IMR-90 (cell line): ENCODE measurements at regions not wholly inside any gene's neighbourhood (a gene's known extent, or its start where the extent isn't known, plus 50 kb on each side); places are given as distances from the start of the nearest gene placed in this dataset.

ENCODE experiments used
- ATAC-seq: fragments of 200-7000 bp; cut with Tn5 transposase; 2 replicates; pipeline ENCODE4 v1.9.1; 2020; ENCODE audit warnings: low read depth, mild to moderate bottlenecking, moderate library complexity
- BruUV-seq: library from RNA; stranded (reverse); fragments of 400-500 nt; replicated peaks from 2 replicates; lab custom pipeline; 2021; lab: Mats Ljungman, UMichigan
- CTCF ChIA-PET: fragments of 300-600 bp; formaldehyde crosslinking; extraction: SDS; loops from one replicate; lab custom pipeline; 2021; ENCODE audit warnings: antibody characterized with exemption; lab: Yijun Ruan, JAX
- POLR2A ChIA-PET: fragments of 300-600 bp; sonication (Branson Sonifier 250); formaldehyde crosslinking; loops from one replicate; lab custom pipeline; 2022; ENCODE audit warnings: antibody characterized with exemption; ENCODE audit not compliant: unreplicated experiment; lab: Charles Lee
- DNase-seq: peaks from one replicate; pipeline ENCODE4 v3.0.0; 2013
- H2AFZ ChIP-seq: replicated peaks from 2 replicates; pipeline ENCODE3; 2013; ENCODE audit warnings: low read length, mild to moderate bottlenecking; ENCODE audit not compliant: poor library complexity
- H2AK5ac ChIP-seq: 2 replicates; pipeline ENCODE4 v1.6.1; 2013; ENCODE audit warnings: low read depth, low read length, inconsistent platforms
- H2AK9ac ChIP-seq: replicated peaks from 2 replicates; pipeline ENCODE3; 2013; ENCODE audit warnings: mild to moderate bottlenecking, low read depth, low read length, moderate library complexity; ENCODE audit not compliant: poor library complexity
- H2BK120ac ChIP-seq: 2 replicates; pipeline ENCODE4 v1.6.1; 2013; ENCODE audit warnings: low read depth, low read length, inconsistent platforms
- H2BK15ac ChIP-seq: 3 replicates; pipeline ENCODE4 v1.6.1; 2013; ENCODE audit warnings: low read depth, low read length, inconsistent platforms
- H2BK20ac ChIP-seq: 2 replicates; pipeline ENCODE4 v1.6.1; 2013; ENCODE audit warnings: low read depth, mild to moderate bottlenecking, inconsistent platforms, low read length, moderate library complexity
- H2BK5ac ChIP-seq: 2 replicates; pipeline ENCODE4 v1.6.1; 2013; ENCODE audit warnings: mild to moderate bottlenecking, low read depth, low read length, inconsistent platforms; ENCODE audit not compliant: poor library complexity, severe bottlenecking
- H3K14ac ChIP-seq: replicated peaks from 2 replicates; pipeline ENCODE4 v1.6.1; 2013; ENCODE audit warnings: low read depth, low read length, inconsistent platforms
- H3K18ac ChIP-seq: 2 replicates; pipeline ENCODE4 v1.6.1; 2013; ENCODE audit warnings: low read depth, low read length, control low read depth
- H3K23ac ChIP-seq: 2 replicates; pipeline ENCODE4 v1.6.1; 2013; ENCODE audit warnings: low read depth, low read length, inconsistent platforms
- H3K27ac ChIP-seq: 2 replicates; pipeline ENCODE4 v1.5.1; 2013; ENCODE audit warnings: mild to moderate bottlenecking, control low read depth, low read length; ENCODE audit not compliant: insufficient read depth
- H3K27me3 ChIP-seq: 2 replicates; pipeline ENCODE4 v1.6.1; 2013; ENCODE audit warnings: low read length; ENCODE audit not compliant: control insufficient read depth, insufficient read depth
- H3K36me3 ChIP-seq: 2 replicates; pipeline ENCODE4 v1.6.1; 2013; ENCODE audit warnings: low read length, mixed read lengths; ENCODE audit not compliant: control insufficient read depth, insufficient read depth
- H3K4ac ChIP-seq: 2 replicates; pipeline ENCODE4 v1.6.1; 2013; ENCODE audit warnings: low read depth, low read length, inconsistent platforms
- H3K4me1 ChIP-seq: 2 replicates; pipeline ENCODE4 v1.6.1; 2013; ENCODE audit warnings: low read length, mixed read lengths; ENCODE audit not compliant: control insufficient read depth, insufficient read depth
- H3K4me2 ChIP-seq: 2 replicates; pipeline ENCODE4 v1.6.1; 2013; ENCODE audit warnings: low read depth, mild to moderate bottlenecking, control low read depth, low read length, moderate library complexity
- H3K4me3 ChIP-seq: 2 replicates; pipeline ENCODE4 v1.5.1; 2013; ENCODE audit warnings: low read depth, mild to moderate bottlenecking, control low read depth, low read length, moderate library complexity; ENCODE audit not compliant: insufficient read depth
- H3K56ac ChIP-seq: 2 replicates; pipeline ENCODE4 v1.6.1; 2013; ENCODE audit warnings: low read length, inconsistent platforms; ENCODE audit not compliant: insufficient read depth; ENCODE audit errors: extremely low read depth
- H3K79me1 ChIP-seq, 2 experiments: 2 replicates each; pipeline ENCODE4 v1.6.1; 2013; ENCODE audit warnings: low read length in 2 of 2, inconsistent platforms in 1 of 2, low read depth in 1 of 2
- H3K9ac ChIP-seq: 2 replicates; pipeline ENCODE4 v1.6.1; 2013; ENCODE audit warnings: low read depth, low read length, control low read depth
- H3K9me1 ChIP-seq: 2 replicates; pipeline ENCODE4 v1.6.1; 2013; ENCODE audit warnings: low read length, inconsistent platforms; ENCODE audit not compliant: insufficient read depth
- H3K9me3 ChIP-seq: 2 replicates; pipeline ENCODE4 v1.6.1; 2013; ENCODE audit warnings: low read length; ENCODE audit not compliant: control insufficient read depth, insufficient read depth
- H4K20me1 ChIP-seq: 2 replicates; pipeline ENCODE4 v1.6.1; 2013; ENCODE audit warnings: low read length, inconsistent platforms; ENCODE audit not compliant: insufficient read depth
- H4K5ac ChIP-seq: 2 replicates; pipeline ENCODE4 v1.6.1; 2013; ENCODE audit warnings: mild to moderate bottlenecking, low read depth, low read length, control low read depth
- H4K8ac ChIP-seq, 2 experiments: 2 replicates each; pipeline ENCODE4 v1.6.1; 2013; ENCODE audit warnings: low read depth in 2 of 2, low read length in 2 of 2, control low read depth in 1 of 2, inconsistent platforms in 1 of 2
- H4K91ac ChIP-seq: 2 replicates; pipeline ENCODE4 v1.6.1; 2013; ENCODE audit warnings: low read depth, low read length, inconsistent platforms; ENCODE audit not compliant: insufficient read depth
- BHLHE40 ChIP-seq: fragments of 150-350 bp; IDR thresholded peaks from 2 replicates; pipeline ENCODE4 v1.6.1; 2016; ENCODE audit warnings: mild to moderate bottlenecking, low read depth, low read length
- CEBPB ChIP-seq: IDR thresholded peaks from 2 replicates; pipeline ENCODE4 v1.6.1; 2012; ENCODE audit warnings: low read depth, low read length, improper control_type of control experiment
- CHD1 ChIP-seq: IDR thresholded peaks from 2 replicates; pipeline ENCODE4 v1.6.1; 2012; ENCODE audit warnings: low read depth, low read length, improper control_type of control experiment
- CTCF ChIP-seq: conservative IDR thresholded peaks from 2 replicates; pipeline ENCODE4 v1.5.1; 2012; ENCODE audit warnings: mild to moderate bottlenecking, low read depth, low read length, improper control_type of control experiment
- FOS ChIP-seq: fragments of 150-350 bp; IDR thresholded peaks from 2 replicates; pipeline ENCODE4 v1.6.1; 2016; ENCODE audit warnings: low read depth, low read length
- MAFK ChIP-seq: IDR thresholded peaks from 2 replicates; pipeline ENCODE4 v1.6.1; 2012; ENCODE audit warnings: low read depth, low read length, improper control_type of control experiment
- MAZ ChIP-seq: IDR thresholded peaks from 2 replicates; pipeline ENCODE4 v1.6.1; 2012; ENCODE audit warnings: low read depth, mild to moderate bottlenecking, low read length, improper control_type of control experiment, moderate library complexity, borderline replicate concordance
- MXI1 ChIP-seq: IDR thresholded peaks from 2 replicates; pipeline ENCODE4 v1.6.1; 2012; ENCODE audit warnings: low read depth, mild to moderate bottlenecking, low read length, moderate library complexity, borderline replicate concordance
- NFE2L2 ChIP-seq: fragments of 150-350 bp; IDR thresholded peaks from 2 replicates; pipeline ENCODE4 v1.6.1; 2016; ENCODE audit warnings: low read depth, mild to moderate bottlenecking, low read length
- POLR2A ChIP-seq: IDR thresholded peaks from 2 replicates; pipeline ENCODE4 v1.6.1; 2012; ENCODE audit warnings: mild to moderate bottlenecking, low read depth, low read length
- RAD21 ChIP-seq: IDR thresholded peaks from 2 replicates; pipeline ENCODE4 v1.6.1; 2012; ENCODE audit warnings: low read length, improper control_type of control experiment
- RCOR1 ChIP-seq: IDR thresholded peaks from 2 replicates; pipeline ENCODE4 v1.6.1; 2012; ENCODE audit warnings: mild to moderate bottlenecking, low read length, improper control_type of control experiment; ENCODE audit not compliant: insufficient replicate concordance
- RFX5 ChIP-seq: IDR thresholded peaks from 2 replicates; pipeline ENCODE4 v1.8.0; 2012; ENCODE audit warnings: low read depth, mild to moderate bottlenecking, low read length, moderate library complexity
- SMC3 ChIP-seq: fragments of 150-350 bp; IDR thresholded peaks from 2 replicates; pipeline ENCODE4 v1.6.1; 2016; ENCODE audit warnings: low read depth, mild to moderate bottlenecking, antibody characterized with exemption, low read length, moderate library complexity
- WGBS, 2 experiments: methylation state at CpG; one replicate each; pipeline versions ENCODE4 v1.1.5 to v1.1.7; 2013; ENCODE audit warnings: missing lambda C conversion rate in 2 of 2; ENCODE audit not compliant: insufficient read length in 1 of 2; ENCODE audit errors: extremely low coverage in 2 of 2; 5-methylcytosine and 5-hydroxymethylcytosine counted together
- dilution Hi-C: fragments of 300-500 bp; cut with HindIII; formaldehyde crosslinking; loops from one replicate; pipeline ENCODE4 v1.14.3; 2018; ENCODE audit warnings: low sequenced_read_pairs; ENCODE audit not compliant: unreplicated experiment
- in situ Hi-C: fragments of 300-500 bp; cut with MboI; formaldehyde crosslinking; loops from 3 replicates; pipeline ENCODE4 v1.14.3; 2019; ENCODE audit warnings: low sequenced_read_pairs, inconsistent platforms, mixed read lengths
- intact Hi-C: fragments of 100-400 bp; cut with micrococcal nuclease; formaldehyde crosslinking; loops from 2 replicates; pipeline ENCODE4 v1.10.0; 2022
- TF ChIP-seq, protein P1 (sequence below): fragments of 150-350 bp; IDR thresholded peaks from 2 replicates; pipeline ENCODE4 v1.6.1; 2016; ENCODE audit warnings: low read depth, mild to moderate bottlenecking, low read length, moderate library complexity, borderline replicate concordance
- TF ChIP-seq, protein P2 (sequence below): fragments of 150-350 bp; IDR thresholded peaks from 2 replicates; pipeline ENCODE4 v1.6.1; 2017; ENCODE audit warnings: mild to moderate bottlenecking, antibody characterized with exemption, low read length, low read depth

DNA sequence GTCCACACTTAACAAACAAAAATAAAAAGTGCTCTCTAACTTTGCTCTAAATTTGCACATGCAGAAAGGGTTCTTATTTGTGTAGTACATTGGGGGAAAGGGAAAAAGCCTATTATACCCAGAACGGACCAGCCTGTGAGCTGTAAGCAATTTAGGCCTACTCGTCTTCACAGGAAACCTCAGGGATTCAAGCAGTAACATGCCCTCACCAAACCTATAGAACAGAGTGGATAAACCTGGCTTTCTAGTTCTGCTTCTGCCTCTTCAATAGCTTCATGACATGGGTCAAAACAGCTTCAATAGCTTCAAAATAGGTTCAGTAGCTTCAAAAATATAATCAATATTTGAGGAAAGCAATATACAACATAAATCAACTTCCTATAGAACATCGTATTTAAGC is 163.7 kb downstream of the ARL4A start:
- Histone ChIP-seq H3K4me2 (no peak overlapping the region), H3K9me3 (peaks cover 7% of the 10 kb centered on the region), H2BK15ac (no peak overlapping the region), H4K91ac (no peak overlapping the region), H2AK5ac (no peak overlapping the region), H3K56ac (no peak overlapping the region), H3K9ac (no peak overlapping the region), H4K5ac (no peak overlapping the region), H3K14ac (no peak overlapping the region), H2BK120ac (no peak overlapping the region), H3K4ac (no peak overlapping the region), H4K20me1 (no peaks in the 10 kb centered on the region), H3K27me3 (no peaks in the 10 kb centered on the region), H2AFZ (no peak overlapping the region), H3K4me1 (no peaks in the 10 kb centered on the region), H2BK5ac (no peak overlapping the region), H3K9me1 (no peaks in the 10 kb centered on the region), H2AK9ac (no peak overlapping the region), H2BK20ac (no peak overlapping the region), H3K36me3 (no peaks in the 10 kb centered on the region), H4K8ac (no peak overlapping the region), H3K79me1 (no peaks in the 10 kb centered on the region), H3K27ac (no peak overlapping the region), H3K23ac (no peak overlapping the region), H3K4me3 (no peak overlapping the region), H3K18ac (no peak overlapping the region)
- ChIA-PET CTCF (no interaction called here), POLR2A (no interaction called here)
- no TSS peak for BruUV-seq
- dilution Hi-C loops, result no loop called here
- DNase-seq, result no peak
- in situ Hi-C loops, result no loop called here
- no CpG with 5 or more reads among the region's 3 CpGs for WGBS, 2 experiments
- intact Hi-C loops, result no loop called here
- no peak for ATAC-seq
- TF ChIP-seq, protein P1, sequence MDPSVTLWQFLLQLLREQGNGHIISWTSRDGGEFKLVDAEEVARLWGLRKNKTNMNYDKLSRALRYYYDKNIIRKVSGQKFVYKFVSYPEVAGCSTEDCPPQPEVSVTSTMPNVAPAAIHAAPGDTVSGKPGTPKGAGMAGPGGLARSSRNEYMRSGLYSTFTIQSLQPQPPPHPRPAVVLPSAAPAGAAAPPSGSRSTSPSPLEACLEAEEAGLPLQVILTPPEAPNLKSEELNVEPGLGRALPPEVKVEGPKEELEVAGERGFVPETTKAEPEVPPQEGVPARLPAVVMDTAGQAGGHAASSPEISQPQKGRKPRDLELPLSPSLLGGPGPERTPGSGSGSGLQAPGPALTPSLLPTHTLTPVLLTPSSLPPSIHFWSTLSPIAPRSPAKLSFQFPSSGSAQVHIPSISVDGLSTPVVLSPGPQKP, result no peak
- TF ChIP-seq RCOR1 (no peak), SMC3 (no peak), CEBPB (no peak), MAFK (no peak), MAZ (no peak), POLR2A (no peak), RAD21 (no peak), CTCF (no peak), NFE2L2 (no peak), CHD1 (no peak), RFX5 (no peak), BHLHE40 (no peak), MXI1 (no peak), FOS (no peak)
- TF ChIP-seq, protein P2, sequence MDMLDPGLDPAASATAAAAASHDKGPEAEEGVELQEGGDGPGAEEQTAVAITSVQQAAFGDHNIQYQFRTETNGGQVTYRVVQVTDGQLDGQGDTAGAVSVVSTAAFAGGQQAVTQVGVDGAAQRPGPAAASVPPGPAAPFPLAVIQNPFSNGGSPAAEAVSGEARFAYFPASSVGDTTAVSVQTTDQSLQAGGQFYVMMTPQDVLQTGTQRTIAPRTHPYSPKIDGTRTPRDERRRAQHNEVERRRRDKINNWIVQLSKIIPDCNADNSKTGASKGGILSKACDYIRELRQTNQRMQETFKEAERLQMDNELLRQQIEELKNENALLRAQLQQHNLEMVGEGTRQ, result no peak
